Tibial artery (tissue), 4 donors: ENCODE measurements at regions not wholly inside any gene's neighbourhood (a gene's known extent, or its start where the extent isn't known, plus 50 kb on each side); places are given as distances from the start of the nearest gene placed in this dataset.

Experiments used
- DNase-seq, 2 donors: peaks; one replicate each; pipeline ENCODE4 v3.0.0-alpha.2; 2019
- H3K27ac ChIP-seq, 2 donors: fragments of 200-600 bp; sonication (generic) in 1 of 2; 1 replicate in 1 of 2; 2 replicates in 1 of 2; pipeline ENCODE4 v1.5.1; 2018 to 2019; ENCODE audit warnings: mild to moderate bottlenecking in 1 of 2
- H3K27me3 ChIP-seq, 2 donors: fragments of 200-600 bp; sonication (generic) in 1 of 2; one replicate each; pipeline versions ENCODE4 v1.5.1 to v1.6.0; 2016 to 2019
- H3K36me3 ChIP-seq, 3 donors: fragments of 200-600 bp; sonication (generic) in 2 of 3; one replicate each; pipeline ENCODE4 v1.5.1; 2016 to 2019; ENCODE audit warnings: mild to moderate bottlenecking in 2 of 3
- H3K4me1 ChIP-seq, 4 donors: fragments of 200-600 bp; sonication (generic) in 2 of 4; 1 replicate in 3 of 4; 2 replicates in 1 of 4; pipeline ENCODE4 v1.5.1; 2016 to 2019
- H3K4me3 ChIP-seq, 2 donors: fragments of 200-600 bp; sonication (generic) in 1 of 2; 1 replicate in 1 of 2; 2 replicates in 1 of 2; pipeline ENCODE4 v1.5.1; 2018 to 2019; ENCODE audit warnings: mild to moderate bottlenecking in 2 of 2
- H3K9me3 ChIP-seq, 3 donors: fragments of 200-600 bp; sonication (generic) in 1 of 3; one replicate each; pipeline ENCODE4 v1.5.1; 2016 to 2019
- CTCF ChIP-seq, 2 experiments: fragments of 200-600 bp in 1 of 2; fragments of 450-650 bp in 1 of 2; IDR thresholded peaks; one replicate each; pipeline ENCODE4 v1.5.1; 2017 to 2019; ENCODE audit warnings: antibody characterized with exemption in 2 of 2, mild to moderate bottlenecking in 1 of 2, moderate library complexity in 1 of 2
- intact Hi-C: fragments of 100-400 bp; cut with DNase I; formaldehyde crosslinking; loops from one replicate; pipeline ENCODE4 v1.15.0; 2023; ENCODE audit warnings: low total_unique reads

- no peak overlapping the region for H3K27ac ChIP-seq
- H3K4me3 ChIP-seq, result no peak overlapping the region
- no peak for TF ChIP-seq CTCF (IDR thresholded peaks at IDR 0.05)
- H3K27me3 ChIP-seq, result no peaks in the 10 kb centered on the region
- H3K4me1 ChIP-seq, result peaks cover 0 to 7% (median 0%) of the 10 kb centered on the region in 4 donors
- intact Hi-C loops, result no loop called here
- no peak for DNase-seq
- H3K36me3 ChIP-seq, result no peaks in the 10 kb centered on the region
- peaks cover 0 to 4% (median 0%) of the 10 kb centered on the region in 3 donors for H3K9me3 ChIP-seq
These were observed 91.9 kb downstream of the TNFAIP3 start for GRCh38 chr6:137958811-137959565.

GRCh38 chr6:137962725-137963124 is 95.7 kb downstream of the TNFAIP3 start:
- no peak for DNase-seq
- no peaks in the 10 kb centered on the region for H3K36me3 ChIP-seq
- no peak for TF ChIP-seq CTCF (IDR thresholded peaks at IDR 0.05)
- peaks cover 0 to 4% (median 0%) of the 10 kb centered on the region in 3 donors for H3K9me3 ChIP-seq
- no peaks in the 10 kb centered on the region for H3K27me3 ChIP-seq
- peaks cover 0 to 7% (median 0%) of the 10 kb centered on the region in 4 donors for H3K4me1 ChIP-seq
- intact Hi-C loops, result no loop called here
- H3K27ac ChIP-seq, result no peak overlapping the region
- no peak overlapping the region for H3K4me3 ChIP-seq

GRCh38 chr6:137964876-137965275 is 97.8 kb downstream of the TNFAIP3 start:
- no peaks in the 10 kb centered on the region for H3K27me3 ChIP-seq
- peaks cover 0 to 7% (median 0%) of the 10 kb centered on the region in 4 donors for H3K4me1 ChIP-seq
- intact Hi-C loops, result no loop called here
- peaks cover 0 to 4% (median 0%) of the 10 kb centered on the region in 3 donors for H3K9me3 ChIP-seq
- DNase-seq, result no peak
- TF ChIP-seq CTCF (IDR thresholded peaks at IDR 0.05), result no peak
- no peak overlapping the region for H3K27ac ChIP-seq
- H3K36me3 ChIP-seq, result no peaks in the 10 kb centered on the region
- no peak overlapping the region for H3K4me3 ChIP-seq

DNA sequence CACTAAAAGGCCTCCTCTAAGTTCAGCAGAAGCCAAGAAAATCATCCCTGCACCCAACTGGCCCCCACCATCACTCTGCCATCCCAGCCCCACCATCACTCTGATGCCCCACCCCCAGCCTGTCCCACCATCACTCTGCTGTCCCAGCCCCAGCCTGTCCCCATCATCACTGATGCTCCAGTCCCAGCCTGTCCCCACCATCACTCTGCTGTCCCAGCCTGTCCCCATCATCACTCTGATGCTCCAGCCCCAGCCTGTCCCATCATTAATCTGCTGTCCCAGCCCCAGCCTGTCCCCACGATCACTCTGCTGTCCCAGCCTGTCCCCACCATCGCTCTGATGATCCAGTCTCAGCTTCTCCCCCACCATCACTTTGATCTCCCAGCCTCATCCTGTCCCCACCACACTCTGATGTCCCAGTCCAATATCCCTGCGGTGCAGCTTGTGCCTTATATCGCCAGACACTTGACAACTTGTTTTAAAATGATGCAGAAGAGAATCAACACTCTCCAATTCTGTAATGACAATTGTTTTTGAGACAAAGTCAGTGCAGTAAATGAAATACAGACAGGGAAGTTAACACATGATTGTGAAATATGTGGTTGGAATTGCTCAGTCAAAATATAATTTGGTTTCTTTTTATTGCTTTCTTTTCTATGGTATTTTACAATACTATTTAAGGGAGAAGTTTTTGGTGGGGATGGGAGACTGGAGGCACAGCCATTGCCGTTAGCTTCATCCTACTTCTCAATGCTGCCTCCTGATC is 100.8 kb downstream of the TNFAIP3 start:
- DNase-seq, result no peak
- TF ChIP-seq CTCF (IDR thresholded peaks at IDR 0.05), result no peak
- no peak overlapping the region for H3K27ac ChIP-seq
- no peaks in the 10 kb centered on the region for H3K9me3 ChIP-seq
- intact Hi-C loops, result no loop called here
- H3K4me1 ChIP-seq, result no peaks in the 10 kb centered on the region
- H3K36me3 ChIP-seq, result no peaks in the 10 kb centered on the region
- no peak overlapping the region for H3K4me3 ChIP-seq
- no peaks in the 10 kb centered on the region for H3K27me3 ChIP-seq

DNA sequence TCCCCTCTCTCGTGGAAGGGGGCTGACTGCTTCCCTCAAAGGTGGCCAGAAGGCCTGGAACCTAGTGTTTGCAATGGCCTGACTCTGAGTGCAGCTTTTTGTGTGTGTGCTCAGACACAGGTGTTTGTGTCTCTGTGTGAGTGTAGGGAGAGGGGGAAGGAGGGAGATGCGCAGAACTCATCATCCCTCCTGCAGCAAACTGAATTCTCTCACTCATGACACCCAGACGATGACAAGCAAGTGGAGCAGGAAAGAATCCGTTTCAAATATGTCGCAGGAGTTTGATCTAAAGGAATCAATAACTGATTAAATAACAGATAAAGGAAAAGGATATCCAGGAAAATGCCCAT is 101.4 kb downstream of the TNFAIP3 start:
- H3K27ac ChIP-seq, result no peak overlapping the region
- no peaks in the 10 kb centered on the region for H3K27me3 ChIP-seq
- H3K36me3 ChIP-seq, result no peaks in the 10 kb centered on the region
- no peak for TF ChIP-seq CTCF (IDR thresholded peaks at IDR 0.05)
- H3K9me3 ChIP-seq, result no peaks in the 10 kb centered on the region
- intact Hi-C loops, result no loop called here
- no peaks in the 10 kb centered on the region for H3K4me1 ChIP-seq
- no peak overlapping the region for H3K4me3 ChIP-seq
- no peak for DNase-seq
